IMR-90 (cell line): ENCODE measurements at regions not wholly inside any gene's neighbourhood (a gene's known extent, or its start where the extent isn't known, plus 50 kb on each side); places are given as distances from the start of the nearest gene placed in this dataset.

Experiments
- CEBPB ChIP-seq: IDR thresholded peaks from 2 replicates; pipeline ENCODE4 v1.6.1; 2012; ENCODE audit warnings: low read depth, low read length, improper control_type of control experiment
- CTCF ChIP-seq: conservative IDR thresholded peaks from 2 replicates; pipeline ENCODE4 v1.5.1; 2012; ENCODE audit warnings: mild to moderate bottlenecking, low read depth, low read length, improper control_type of control experiment
- FOS ChIP-seq: fragments of 150-350 bp; IDR thresholded peaks from 2 replicates; pipeline ENCODE4 v1.6.1; 2016; ENCODE audit warnings: low read depth, low read length

GRCh38 chr18:44411976-44412375 is 268.7 kb upstream of the SETBP1 start:
- TF ChIP-seq FOS, result no peak
- TF ChIP-seq CTCF, result no peak
- TF ChIP-seq CEBPB, result no peak
